ENCODE measurements at regions not wholly inside any gene's neighbourhood (a gene's known extent, or its start where the extent isn't known, plus 50 kb on each side); places are given as distances from the start of the nearest gene placed in this dataset.

- H3K4me3 ChIP-seq (replicated peaks; ENCODE audit: low read depth, low read length): no peak overlapping the region
- DNase-seq (ENCODE audit: extremely low read depth, low read depth): no peak
- TF ChIP-seq, protein P1, sequence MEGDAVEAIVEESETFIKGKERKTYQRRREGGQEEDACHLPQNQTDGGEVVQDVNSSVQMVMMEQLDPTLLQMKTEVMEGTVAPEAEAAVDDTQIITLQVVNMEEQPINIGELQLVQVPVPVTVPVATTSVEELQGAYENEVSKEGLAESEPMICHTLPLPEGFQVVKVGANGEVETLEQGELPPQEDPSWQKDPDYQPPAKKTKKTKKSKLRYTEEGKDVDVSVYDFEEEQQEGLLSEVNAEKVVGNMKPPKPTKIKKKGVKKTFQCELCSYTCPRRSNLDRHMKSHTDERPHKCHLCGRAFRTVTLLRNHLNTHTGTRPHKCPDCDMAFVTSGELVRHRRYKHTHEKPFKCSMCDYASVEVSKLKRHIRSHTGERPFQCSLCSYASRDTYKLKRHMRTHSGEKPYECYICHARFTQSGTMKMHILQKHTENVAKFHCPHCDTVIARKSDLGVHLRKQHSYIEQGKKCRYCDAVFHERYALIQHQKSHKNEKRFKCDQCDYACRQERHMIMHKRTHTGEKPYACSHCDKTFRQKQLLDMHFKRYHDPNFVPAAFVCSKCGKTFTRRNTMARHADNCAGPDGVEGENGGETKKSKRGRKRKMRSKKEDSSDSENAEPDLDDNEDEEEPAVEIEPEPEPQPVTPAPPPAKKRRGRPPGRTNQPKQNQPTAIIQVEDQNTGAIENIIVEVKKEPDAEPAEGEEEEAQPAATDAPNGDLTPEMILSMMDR (IDR thresholded peaks at IDR 0.05; ENCODE audit: low read depth, low read length, missing control alignments): no peak
Measured at GRCh38 chr6:3644739-3645012, 106.8 kb downstream of the PXDC1 start.

DNA sequence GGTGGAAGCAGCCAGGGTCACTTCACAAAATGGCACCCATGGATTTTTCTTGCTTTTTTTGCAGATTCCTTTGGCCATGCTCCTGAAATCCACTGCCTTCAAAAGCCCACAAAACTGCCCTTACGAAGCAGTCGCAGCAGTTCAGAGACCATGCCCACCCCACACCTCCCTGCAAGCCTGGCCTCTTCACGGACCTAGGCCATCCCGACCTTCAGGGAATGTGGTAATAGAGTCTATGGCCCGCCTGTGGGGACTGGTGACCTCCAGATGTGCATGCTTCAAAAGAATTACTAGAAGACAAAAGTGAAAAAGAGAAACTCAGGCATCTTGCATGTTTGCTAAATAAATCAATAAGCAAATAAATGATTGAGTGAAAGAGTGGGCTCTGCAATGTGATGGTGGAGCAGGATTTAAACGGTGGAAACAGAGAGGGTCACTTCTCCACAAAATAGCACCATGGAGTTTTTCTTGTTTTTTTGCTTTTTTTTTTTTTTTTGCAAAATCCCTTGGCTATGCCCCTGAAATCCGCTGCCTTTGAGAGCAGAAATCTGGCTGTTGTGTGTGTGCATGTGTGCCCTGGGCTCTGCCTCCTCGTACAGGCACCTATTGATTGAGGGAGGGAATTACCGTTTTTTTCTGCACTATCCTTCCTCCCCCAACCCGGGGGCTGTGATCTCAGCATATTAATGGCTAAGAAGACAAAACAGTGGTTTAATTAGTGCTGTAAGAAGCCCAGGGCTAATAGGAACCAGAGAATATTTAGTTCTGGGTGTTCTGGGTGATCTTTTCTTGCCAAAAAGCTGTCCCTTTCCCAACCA lies 107.4 kb downstream of the PXDC1 start:
- TF ChIP-seq, protein P1 (IDR thresholded peaks at IDR 0.05; ENCODE audit: low read depth, low read length, missing control alignments): no peak
- DNase-seq (ENCODE audit: extremely low read depth, low read depth): no peak
- H3K4me3 ChIP-seq (replicated peaks; ENCODE audit: low read depth, low read length): no peak overlapping the region

GRCh38 chr6:3640868-3641267 lies 110.6 kb downstream of the PXDC1 start:
- TF ChIP-seq, protein P1 (IDR thresholded peaks at IDR 0.05; ENCODE audit: low read depth, low read length, missing control alignments): no peak
- no peak for DNase-seq (ENCODE audit: extremely low read depth, low read depth)
- no peak overlapping the region for H3K4me3 ChIP-seq (replicated peaks; ENCODE audit: low read depth, low read length)

DNA sequence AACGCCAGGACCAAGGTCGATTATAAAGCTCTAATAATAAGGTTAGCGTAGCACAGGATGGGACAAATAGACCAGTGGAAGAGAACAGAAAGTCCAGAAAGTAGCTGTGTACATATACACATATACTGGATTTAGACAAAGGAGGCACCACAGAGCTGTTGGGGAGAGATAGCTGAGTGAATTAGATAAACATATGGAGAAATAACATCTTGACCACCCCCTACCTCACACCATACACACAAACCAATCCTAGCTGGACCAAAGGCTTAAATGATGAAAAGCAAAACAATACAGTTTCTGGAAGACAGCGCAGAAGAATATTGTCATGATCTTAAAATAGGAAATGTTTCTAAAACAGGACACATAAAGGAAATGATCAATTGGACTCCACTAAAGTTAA lies 112.9 kb downstream of the PXDC1 start:
- no peak for DNase-seq (ENCODE audit: extremely low read depth, low read depth)
- H3K4me3 ChIP-seq (replicated peaks; ENCODE audit: low read depth, low read length): no peak overlapping the region
- TF ChIP-seq, protein P1 (IDR thresholded peaks at IDR 0.05; ENCODE audit: low read depth, low read length, missing control alignments): no peak

GRCh38 chr6:3636060-3636459 lies 115.5 kb downstream of the PXDC1 start:
- H3K4me3 ChIP-seq (replicated peaks; ENCODE audit: low read depth, low read length): no peak overlapping the region
- no peak for DNase-seq (ENCODE audit: extremely low read depth, low read depth)
- TF ChIP-seq, protein P1 (IDR thresholded peaks at IDR 0.05; ENCODE audit: low read depth, low read length, missing control alignments): no peak

DNA sequence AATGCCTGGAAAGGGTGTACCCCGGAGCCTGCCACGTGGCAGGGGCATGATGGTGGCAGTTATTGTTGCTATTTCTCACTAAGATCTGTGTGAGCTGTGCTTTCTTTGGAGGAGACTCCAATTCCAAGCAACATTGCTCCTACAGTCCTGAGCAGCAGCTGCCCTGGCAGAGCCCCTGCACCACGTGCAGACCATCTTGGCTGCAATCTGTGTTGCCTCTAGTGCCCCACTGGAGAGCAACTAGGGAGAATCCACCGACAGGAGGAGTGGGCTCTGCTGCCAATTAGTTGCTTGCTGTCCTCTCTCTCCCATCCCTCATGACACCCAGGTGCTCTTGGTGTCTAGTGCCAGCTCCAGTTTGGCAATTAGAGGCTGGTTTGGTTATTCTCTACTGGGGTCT lies 116.0 kb downstream of the PXDC1 start:
- no peak for DNase-seq (ENCODE audit: extremely low read depth, low read depth)
- TF ChIP-seq, protein P1 (IDR thresholded peaks at IDR 0.05; ENCODE audit: low read depth, low read length, missing control alignments): no peak
- no peak overlapping the region for H3K4me3 ChIP-seq (replicated peaks; ENCODE audit: low read depth, low read length)
